ENCODE measurements at regions not wholly inside any gene's neighbourhood (a gene's known extent, or its start where the extent isn't known, plus 50 kb on each side); places are given as distances from the start of the nearest gene placed in this dataset.

GRCh38 chr11:56842814-56843794 is 94.6 kb upstream of the OR9G4 start:
- no peak for TF ChIP-seq ZNF274 (IDR thresholded peaks at IDR 0.05; ENCODE audit: insufficient read depth, insufficient read length)
- no peak for TF ChIP-seq ZSCAN29 (IDR thresholded peaks at IDR 0.05)
- no peak for TF ChIP-seq MTA3 (IDR thresholded peaks at IDR 0.05; ENCODE audit: borderline replicate concordance, low read length)
- TF ChIP-seq SREBF2 (IDR thresholded peaks at IDR 0.05; ENCODE audit: low read length), result no peak
- no peak for TF ChIP-seq SUZ12 (IDR thresholded peaks at IDR 0.05; ENCODE audit: unreplicated experiment)
- TF ChIP-seq JUND (IDR thresholded peaks at IDR 0.05; ENCODE audit: low read depth, low read length), result no peak
- no peak for TF ChIP-seq TCF12 (IDR thresholded peaks at IDR 0.05; ENCODE audit: low read depth, low read length)
- no peak for TF ChIP-seq EZH2 (IDR thresholded peaks at IDR 0.05; ENCODE audit: borderline replicate concordance, control insufficient read depth, low read depth, low read length)
- no peak for TF ChIP-seq HDAC6 (IDR thresholded peaks at IDR 0.05; ENCODE audit: unreplicated experiment)
- no peak for TF ChIP-seq CTCF (IDR thresholded peaks at IDR 0.05 in 2 of 3, conservative IDR thresholded peaks at IDR 0.05 in 1 of 3; ENCODE audit: control insufficient read depth in 2 of 3, extremely low read depth in 1 of 3, insufficient read depth in 1 of 3, low read depth in 3 of 3, low read length in 3 of 3)
- no peak for TF ChIP-seq POLR2A (IDR thresholded peaks at IDR 0.05; ENCODE audit: low read depth, low read length)
- TF ChIP-seq, protein P1, sequence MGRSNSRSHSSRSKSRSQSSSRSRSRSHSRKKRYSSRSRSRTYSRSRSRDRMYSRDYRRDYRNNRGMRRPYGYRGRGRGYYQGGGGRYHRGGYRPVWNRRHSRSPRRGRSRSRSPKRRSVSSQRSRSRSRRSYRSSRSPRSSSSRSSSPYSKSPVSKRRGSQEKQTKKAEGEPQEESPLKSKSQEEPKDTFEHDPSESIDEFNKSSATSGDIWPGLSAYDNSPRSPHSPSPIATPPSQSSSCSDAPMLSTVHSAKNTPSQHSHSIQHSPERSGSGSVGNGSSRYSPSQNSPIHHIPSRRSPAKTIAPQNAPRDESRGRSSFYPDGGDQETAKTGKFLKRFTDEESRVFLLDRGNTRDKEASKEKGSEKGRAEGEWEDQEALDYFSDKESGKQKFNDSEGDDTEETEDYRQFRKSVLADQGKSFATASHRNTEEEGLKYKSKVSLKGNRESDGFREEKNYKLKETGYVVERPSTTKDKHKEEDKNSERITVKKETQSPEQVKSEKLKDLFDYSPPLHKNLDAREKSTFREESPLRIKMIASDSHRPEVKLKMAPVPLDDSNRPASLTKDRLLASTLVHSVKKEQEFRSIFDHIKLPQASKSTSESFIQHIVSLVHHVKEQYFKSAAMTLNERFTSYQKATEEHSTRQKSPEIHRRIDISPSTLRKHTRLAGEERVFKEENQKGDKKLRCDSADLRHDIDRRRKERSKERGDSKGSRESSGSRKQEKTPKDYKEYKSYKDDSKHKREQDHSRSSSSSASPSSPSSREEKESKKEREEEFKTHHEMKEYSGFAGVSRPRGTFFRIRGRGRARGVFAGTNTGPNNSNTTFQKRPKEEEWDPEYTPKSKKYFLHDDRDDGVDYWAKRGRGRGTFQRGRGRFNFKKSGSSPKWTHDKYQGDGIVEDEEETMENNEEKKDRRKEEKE (IDR thresholded peaks at IDR 0.05), result no peak

Measured in GM12878 (cell line).